Activated B cell treated with CpG ODN at 0.5 μM for 24 hours (primary cell): ENCODE measurements at regions not wholly inside any gene's neighbourhood (a gene's known extent, or its start where the extent isn't known, plus 50 kb on each side); places are given as distances from the start of the nearest gene placed in this dataset.

Source experiments
- ATAC-seq: fragments of 200-7000 bp; cut with Tn5 transposase; one replicate; pipeline ENCODE4 v1.10.0; 2021; ENCODE audit warnings: low read depth, mild to moderate bottlenecking, moderate library complexity
- CTCF ChIA-PET: fragments of 350-600 bp; sonication (Branson Sonifier 250); formaldehyde crosslinking; loops from one replicate; lab custom pipeline; 2021; ENCODE audit warnings: antibody characterized with exemption; lab: Charles Lee
- POLR2A ChIA-PET: fragments of 350-600 bp; sonication (Branson Sonifier 250); formaldehyde crosslinking; loops from one replicate; lab custom pipeline; 2021; ENCODE audit warnings: antibody characterized with exemption; lab: Charles Lee
- DNase-seq: peaks from one replicate; pipeline ENCODE4 v3.0.0; 2022
- H3K27ac Mint-ChIP-seq: one replicate; pipeline ENCODE4 v1.8.0; 2020; ENCODE audit warnings: mixed read lengths
- H3K27me3 Mint-ChIP-seq: one replicate; pipeline ENCODE4 v1.8.0; 2021; ENCODE audit warnings: mixed read lengths
- H3K36me3 Mint-ChIP-seq: one replicate; pipeline ENCODE4 v1.8.0; 2021; ENCODE audit warnings: low read depth, mixed read lengths
- H3K4me1 Mint-ChIP-seq: one replicate; pipeline ENCODE4 v1.8.0; 2021; ENCODE audit warnings: mixed read lengths
- H3K4me3 Mint-ChIP-seq: one replicate; pipeline ENCODE4 v1.8.0; 2020; ENCODE audit warnings: mild to moderate bottlenecking, mixed read lengths
- H3K9me3 Mint-ChIP-seq: one replicate; pipeline ENCODE4 v1.8.0; 2020; ENCODE audit warnings: mixed read lengths
- intact Hi-C: fragments of 100-400 bp; cut with micrococcal nuclease; formaldehyde crosslinking; loops from one replicate; pipeline ENCODE4 v1.15.1; 2024
- TF ChIP-seq, protein P1 (sequence below): fragments of 200-600 bp; IDR thresholded peaks from one replicate; pipeline ENCODE4 v1.8.0; 2022; ENCODE audit warnings: antibody characterized with exemption, mild to moderate bottlenecking

DNA sequence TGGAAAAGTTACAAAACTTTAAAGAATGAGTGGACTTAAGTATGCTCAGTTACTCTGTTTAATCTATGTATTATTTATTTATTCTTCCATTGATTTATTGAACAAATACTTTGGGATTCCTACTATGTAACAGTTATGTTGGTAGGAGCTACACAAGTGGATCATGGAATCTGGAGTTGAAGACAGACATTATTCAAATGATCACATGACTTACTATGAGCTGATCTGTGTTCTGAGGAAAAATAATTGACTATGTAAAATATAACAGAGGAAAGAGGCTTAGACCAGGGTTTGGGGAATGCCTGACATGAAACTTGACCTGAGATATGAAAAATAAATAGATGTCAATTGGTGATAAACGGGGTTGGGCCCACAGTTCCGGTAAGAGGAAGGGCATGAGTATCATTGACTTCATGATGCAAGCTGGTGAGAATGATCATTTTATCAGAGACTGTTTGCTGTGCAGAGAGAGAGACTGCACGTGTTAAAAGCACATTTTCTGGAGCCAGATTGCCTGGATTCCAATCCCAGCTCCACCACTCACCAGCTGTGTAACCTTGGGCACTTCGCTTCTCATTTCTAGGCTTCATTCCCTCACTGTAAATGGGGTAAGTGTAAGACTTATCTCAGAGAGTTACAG is 179.0 kb downstream of the SPCS3 start:
- H3K36me3 Mint-ChIP-seq = no peaks in the 10 kb centered on the region
- DNase-seq (no peak), ATAC-seq (no peak)
- ChIA-PET CTCF (no interaction called here), POLR2A (no interaction called here)
- H3K27ac Mint-ChIP-seq = no peak overlapping the region
- TF ChIP-seq, protein P1, sequence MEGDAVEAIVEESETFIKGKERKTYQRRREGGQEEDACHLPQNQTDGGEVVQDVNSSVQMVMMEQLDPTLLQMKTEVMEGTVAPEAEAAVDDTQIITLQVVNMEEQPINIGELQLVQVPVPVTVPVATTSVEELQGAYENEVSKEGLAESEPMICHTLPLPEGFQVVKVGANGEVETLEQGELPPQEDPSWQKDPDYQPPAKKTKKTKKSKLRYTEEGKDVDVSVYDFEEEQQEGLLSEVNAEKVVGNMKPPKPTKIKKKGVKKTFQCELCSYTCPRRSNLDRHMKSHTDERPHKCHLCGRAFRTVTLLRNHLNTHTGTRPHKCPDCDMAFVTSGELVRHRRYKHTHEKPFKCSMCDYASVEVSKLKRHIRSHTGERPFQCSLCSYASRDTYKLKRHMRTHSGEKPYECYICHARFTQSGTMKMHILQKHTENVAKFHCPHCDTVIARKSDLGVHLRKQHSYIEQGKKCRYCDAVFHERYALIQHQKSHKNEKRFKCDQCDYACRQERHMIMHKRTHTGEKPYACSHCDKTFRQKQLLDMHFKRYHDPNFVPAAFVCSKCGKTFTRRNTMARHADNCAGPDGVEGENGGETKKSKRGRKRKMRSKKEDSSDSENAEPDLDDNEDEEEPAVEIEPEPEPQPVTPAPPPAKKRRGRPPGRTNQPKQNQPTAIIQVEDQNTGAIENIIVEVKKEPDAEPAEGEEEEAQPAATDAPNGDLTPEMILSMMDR = no peak
- no peak overlapping the region for H3K4me3 Mint-ChIP-seq
- intact Hi-C loops = no loop called here
- H3K27me3 Mint-ChIP-seq = no peaks in the 10 kb centered on the region
- no peaks in the 10 kb centered on the region for H3K9me3 Mint-ChIP-seq
- H3K4me1 Mint-ChIP-seq = no peaks in the 10 kb centered on the region

DNA sequence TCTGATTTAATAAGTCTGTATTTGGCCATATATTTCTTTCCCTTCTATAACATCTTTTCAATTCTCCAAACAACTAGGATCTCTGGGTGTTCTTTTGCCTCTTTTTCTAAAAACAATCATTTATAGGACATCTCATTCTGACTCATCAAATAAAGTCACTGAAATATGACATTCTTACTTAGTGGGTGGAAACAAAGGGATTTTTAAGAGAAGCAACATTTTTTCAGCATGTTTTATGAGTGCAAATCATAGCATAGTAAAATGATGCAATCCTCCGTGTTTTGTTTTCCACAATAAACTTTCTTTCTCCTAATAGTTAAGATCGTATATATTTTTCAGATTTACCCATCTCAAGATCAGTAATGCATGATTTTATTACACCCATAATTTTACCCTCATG is 179.8 kb downstream of the SPCS3 start:
- H3K9me3 Mint-ChIP-seq = no peaks in the 10 kb centered on the region
- H3K4me1 Mint-ChIP-seq = no peaks in the 10 kb centered on the region
- TF ChIP-seq, protein P1 = no peak
- CTCF ChIA-PET = no interaction called here
- H3K27ac Mint-ChIP-seq = no peak overlapping the region
- DNase-seq (no peak), ATAC-seq (no peak)
- H3K36me3 Mint-ChIP-seq = no peaks in the 10 kb centered on the region
- POLR2A ChIA-PET = no interaction called here
- H3K4me3 Mint-ChIP-seq = no peak overlapping the region
- intact Hi-C loops = no loop called here
- H3K27me3 Mint-ChIP-seq = no peaks in the 10 kb centered on the region

DNA sequence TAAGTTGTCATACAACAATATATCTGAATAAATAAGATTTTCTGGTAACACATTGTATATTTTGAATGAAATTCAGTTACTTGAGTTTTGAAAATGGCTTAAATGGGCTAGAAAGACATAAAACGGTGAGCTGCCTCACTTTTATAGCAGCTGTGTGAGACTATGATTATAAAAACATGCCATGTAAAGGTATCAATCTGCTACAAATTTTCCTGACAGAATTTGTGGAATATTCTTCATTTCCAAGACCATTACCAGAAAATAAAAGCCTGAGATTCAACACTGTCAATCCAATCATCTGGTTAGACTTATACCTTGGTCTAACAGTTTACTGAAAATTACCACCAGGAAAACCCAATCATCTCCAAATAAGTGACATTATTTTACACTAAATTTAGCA is 181.1 kb downstream of the SPCS3 start:
- no peak overlapping the region for H3K27ac Mint-ChIP-seq
- POLR2A ChIA-PET = no interaction called here
- CTCF ChIA-PET = no interaction called here
- TF ChIP-seq, protein P1 = no peak
- no peaks in the 10 kb centered on the region for H3K36me3 Mint-ChIP-seq
- H3K27me3 Mint-ChIP-seq = no peaks in the 10 kb centered on the region
- no peaks in the 10 kb centered on the region for H3K4me1 Mint-ChIP-seq
- intact Hi-C loops = no loop called here
- ATAC-seq (no peak), DNase-seq (no peak)
- H3K4me3 Mint-ChIP-seq = no peak overlapping the region
- no peaks in the 10 kb centered on the region for H3K9me3 Mint-ChIP-seq

DNA sequence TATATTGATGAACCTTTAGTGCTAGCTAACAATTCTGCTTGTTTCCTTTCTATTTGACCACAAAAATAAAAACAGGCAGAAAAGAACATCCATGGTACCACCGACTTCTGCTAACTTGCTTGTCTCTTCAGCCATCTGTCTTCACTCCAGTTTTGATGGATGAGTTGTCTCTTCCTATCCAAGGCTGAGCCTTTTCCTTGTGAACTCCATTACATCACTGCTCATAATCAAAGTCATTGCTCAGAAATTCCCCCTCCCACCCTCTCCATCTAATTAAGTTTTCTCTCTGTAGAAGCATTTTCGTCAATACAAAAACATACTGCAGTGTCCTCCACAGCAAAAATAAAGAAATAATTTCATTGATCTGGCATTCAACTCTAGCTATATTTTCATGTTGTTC is 184.4 kb downstream of the SPCS3 start:
- ATAC-seq (no peak), DNase-seq (no peak)
- no peaks in the 10 kb centered on the region for H3K36me3 Mint-ChIP-seq
- H3K4me1 Mint-ChIP-seq = no peaks in the 10 kb centered on the region
- ChIA-PET POLR2A (no interaction called here), CTCF (no interaction called here)
- peaks cover 2% of the 10 kb centered on the region for H3K9me3 Mint-ChIP-seq
- H3K27ac Mint-ChIP-seq = no peak overlapping the region
- TF ChIP-seq, protein P1 = no peak
- H3K4me3 Mint-ChIP-seq = no peak overlapping the region
- intact Hi-C loops = no loop called here
- H3K27me3 Mint-ChIP-seq = no peaks in the 10 kb centered on the region

DNA sequence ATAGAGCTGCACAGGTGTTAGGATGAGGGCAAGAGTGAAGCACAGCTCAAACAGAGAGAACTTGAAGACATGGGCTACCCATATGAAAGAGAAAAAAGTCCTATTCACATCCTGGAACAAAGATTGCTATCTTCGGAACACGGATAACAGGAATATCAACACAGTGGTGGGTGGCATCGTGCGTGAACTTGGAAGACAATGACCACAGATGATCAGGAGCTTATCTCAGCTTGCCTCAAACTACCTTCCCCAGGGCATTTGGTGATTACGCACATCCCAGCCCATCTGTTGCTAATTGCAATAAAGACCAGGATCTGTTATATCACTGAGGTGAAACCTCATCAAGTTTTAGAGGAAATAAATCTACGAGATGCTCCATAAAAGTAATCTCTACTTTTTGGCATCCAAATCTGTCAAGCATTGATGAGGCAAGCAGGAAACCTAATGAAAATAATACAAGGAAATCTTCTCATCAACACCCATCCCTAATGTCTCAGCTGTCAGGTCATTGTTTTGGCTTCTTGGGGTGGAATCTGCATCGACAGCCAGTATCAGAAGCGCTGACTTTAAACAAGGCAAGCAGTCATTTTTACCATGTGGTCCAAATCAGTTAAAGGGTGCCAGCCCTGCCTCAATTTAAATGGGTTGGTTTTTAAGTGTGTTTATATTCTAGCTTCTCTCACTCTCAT is 188.2 kb downstream of the SPCS3 start:
- no peak for DNase-seq
- H3K27me3 Mint-ChIP-seq = no peaks in the 10 kb centered on the region
- intact Hi-C loops = no loop called here
- no peak overlapping the region for H3K27ac Mint-ChIP-seq
- ChIA-PET POLR2A (no interaction called here), CTCF (no interaction called here)
- no peaks in the 10 kb centered on the region for H3K4me1 Mint-ChIP-seq
- H3K4me3 Mint-ChIP-seq = no peak overlapping the region
- ATAC-seq = no peak
- peaks cover 2% of the 10 kb centered on the region for H3K9me3 Mint-ChIP-seq
- TF ChIP-seq, protein P1 = no peak
- no peaks in the 10 kb centered on the region for H3K36me3 Mint-ChIP-seq
